ENCODE measurements at regions not wholly inside any gene's neighbourhood (a gene's known extent, or its start where the extent isn't known, plus 50 kb on each side); places are given as distances from the start of the nearest gene placed in this dataset.

DNA sequence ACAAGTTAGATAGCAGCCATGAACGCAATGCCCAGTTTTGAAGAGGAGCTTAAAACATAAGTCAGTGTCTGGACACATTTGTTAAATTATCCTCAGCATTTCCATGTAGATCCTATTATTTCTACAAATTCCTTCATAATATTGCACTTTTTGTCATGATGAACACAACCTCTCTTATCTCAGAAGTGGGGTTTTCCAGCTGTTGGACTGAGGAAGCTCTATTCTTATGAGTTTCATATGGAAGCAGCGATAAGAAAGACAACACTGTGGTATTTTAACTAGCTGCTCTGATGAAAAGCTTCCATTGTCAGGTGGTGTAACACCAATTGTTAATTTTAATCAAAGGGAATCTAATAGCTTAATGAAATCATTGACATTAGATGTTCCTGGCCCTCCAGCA, 308.7 kb downstream of the GBA3 start:
- no peaks in the 10 kb centered on the region for H3K27me3 ChIP-seq (ENCODE audit: control insufficient read depth in 4 of 4, insufficient read depth in 4 of 4, low read length in 3 of 4)
- no peaks in the 10 kb centered on the region for H3K36me3 ChIP-seq (ENCODE audit: control insufficient read depth in 4 of 4, insufficient read depth in 3 of 4, low read depth in 1 of 4, low read length in 3 of 4)
- H3K4me3 ChIP-seq (ENCODE audit: low read depth in 1 of 3, low read length in 3 of 3), result no peak overlapping the region
- WGBS, result 86% methylated on average over 2 of the region's 2 CpGs
- H3K9ac ChIP-seq (ENCODE audit: low read depth in 1 of 2, low read length in 2 of 2), result no peak overlapping the region
- TF ChIP-seq GABPA (IDR thresholded peaks at IDR 0.05 in 1 of 2, conservative IDR thresholded peaks at IDR 0.05 in 1 of 2), result no peak
- TF ChIP-seq, protein P1, sequence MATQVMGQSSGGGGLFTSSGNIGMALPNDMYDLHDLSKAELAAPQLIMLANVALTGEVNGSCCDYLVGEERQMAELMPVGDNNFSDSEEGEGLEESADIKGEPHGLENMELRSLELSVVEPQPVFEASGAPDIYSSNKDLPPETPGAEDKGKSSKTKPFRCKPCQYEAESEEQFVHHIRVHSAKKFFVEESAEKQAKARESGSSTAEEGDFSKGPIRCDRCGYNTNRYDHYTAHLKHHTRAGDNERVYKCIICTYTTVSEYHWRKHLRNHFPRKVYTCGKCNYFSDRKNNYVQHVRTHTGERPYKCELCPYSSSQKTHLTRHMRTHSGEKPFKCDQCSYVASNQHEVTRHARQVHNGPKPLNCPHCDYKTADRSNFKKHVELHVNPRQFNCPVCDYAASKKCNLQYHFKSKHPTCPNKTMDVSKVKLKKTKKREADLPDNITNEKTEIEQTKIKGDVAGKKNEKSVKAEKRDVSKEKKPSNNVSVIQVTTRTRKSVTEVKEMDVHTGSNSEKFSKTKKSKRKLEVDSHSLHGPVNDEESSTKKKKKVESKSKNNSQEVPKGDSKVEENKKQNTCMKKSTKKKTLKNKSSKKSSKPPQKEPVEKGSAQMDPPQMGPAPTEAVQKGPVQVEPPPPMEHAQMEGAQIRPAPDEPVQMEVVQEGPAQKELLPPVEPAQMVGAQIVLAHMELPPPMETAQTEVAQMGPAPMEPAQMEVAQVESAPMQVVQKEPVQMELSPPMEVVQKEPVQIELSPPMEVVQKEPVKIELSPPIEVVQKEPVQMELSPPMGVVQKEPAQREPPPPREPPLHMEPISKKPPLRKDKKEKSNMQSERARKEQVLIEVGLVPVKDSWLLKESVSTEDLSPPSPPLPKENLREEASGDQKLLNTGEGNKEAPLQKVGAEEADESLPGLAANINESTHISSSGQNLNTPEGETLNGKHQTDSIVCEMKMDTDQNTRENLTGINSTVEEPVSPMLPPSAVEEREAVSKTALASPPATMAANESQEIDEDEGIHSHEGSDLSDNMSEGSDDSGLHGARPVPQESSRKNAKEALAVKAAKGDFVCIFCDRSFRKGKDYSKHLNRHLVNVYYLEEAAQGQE (IDR thresholded peaks at IDR 0.05), result no peak
- TF ChIP-seq HNF4G (IDR thresholded peaks at IDR 0.05), result no peak
- no peak for TF ChIP-seq YY1 (IDR thresholded peaks at IDR 0.05)
- no peak for TF ChIP-seq TAF1 (conservative IDR thresholded peaks at IDR 0.05)
- no peak overlapping the region for H3K27ac ChIP-seq (ENCODE audit: low read depth in 1 of 2, low read length in 2 of 2)
- H3K9me3 ChIP-seq (ENCODE audit: control insufficient read depth in 4 of 4, low read length in 3 of 4), result no peaks in the 10 kb centered on the region
- H3K4me1 ChIP-seq (ENCODE audit: control insufficient read depth in 4 of 4, insufficient read depth in 4 of 4, low read length in 3 of 4), result no peaks in the 10 kb centered on the region
- DNase-seq (ENCODE audit: low spot score), result no peak

- Histone ChIP-seq H3K27me3 (ENCODE audit: control insufficient read depth in 4 of 4, insufficient read depth in 4 of 4, low read length in 3 of 4) (no peaks in the 10 kb centered on the region), H3K36me3 (ENCODE audit: control insufficient read depth in 4 of 4, insufficient read depth in 3 of 4, low read depth in 1 of 4, low read length in 3 of 4) (no peaks in the 10 kb centered on the region), H3K9ac (ENCODE audit: low read depth in 1 of 2, low read length in 2 of 2) (no peak overlapping the region), H3K4me3 (ENCODE audit: low read depth in 1 of 3, low read length in 3 of 3) (no peak overlapping the region), H3K27ac (ENCODE audit: low read depth in 1 of 2, low read length in 2 of 2) (no peak overlapping the region), H3K4me1 (ENCODE audit: control insufficient read depth in 4 of 4, insufficient read depth in 4 of 4, low read length in 3 of 4) (no peaks in the 10 kb centered on the region), H3K9me3 (ENCODE audit: control insufficient read depth in 4 of 4, low read length in 3 of 4) (no peaks in the 10 kb centered on the region)
- TF ChIP-seq HNF4A (conservative IDR thresholded peaks at IDR 0.05), result no peak
- TF ChIP-seq JUND (IDR thresholded peaks at IDR 0.05), result no peak
- TF ChIP-seq YY1 (IDR thresholded peaks at IDR 0.05), result no peak
- no peak for TF ChIP-seq MAX (IDR thresholded peaks at IDR 0.05)
- no peak for TF ChIP-seq RXRA (IDR thresholded peaks at IDR 0.05)
- TF ChIP-seq, protein P2, sequence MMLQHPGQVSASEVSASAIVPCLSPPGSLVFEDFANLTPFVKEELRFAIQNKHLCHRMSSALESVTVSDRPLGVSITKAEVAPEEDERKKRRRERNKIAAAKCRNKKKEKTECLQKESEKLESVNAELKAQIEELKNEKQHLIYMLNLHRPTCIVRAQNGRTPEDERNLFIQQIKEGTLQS (IDR thresholded peaks at IDR 0.05), result no peak
- no peak for DNase-seq (ENCODE audit: low spot score)
- 97% methylated on average over 2 of the region's 2 CpGs for WGBS
These were observed 306.7 kb downstream of the GBA3 start for GRCh38 chr4:22999419-22999818.

DNA sequence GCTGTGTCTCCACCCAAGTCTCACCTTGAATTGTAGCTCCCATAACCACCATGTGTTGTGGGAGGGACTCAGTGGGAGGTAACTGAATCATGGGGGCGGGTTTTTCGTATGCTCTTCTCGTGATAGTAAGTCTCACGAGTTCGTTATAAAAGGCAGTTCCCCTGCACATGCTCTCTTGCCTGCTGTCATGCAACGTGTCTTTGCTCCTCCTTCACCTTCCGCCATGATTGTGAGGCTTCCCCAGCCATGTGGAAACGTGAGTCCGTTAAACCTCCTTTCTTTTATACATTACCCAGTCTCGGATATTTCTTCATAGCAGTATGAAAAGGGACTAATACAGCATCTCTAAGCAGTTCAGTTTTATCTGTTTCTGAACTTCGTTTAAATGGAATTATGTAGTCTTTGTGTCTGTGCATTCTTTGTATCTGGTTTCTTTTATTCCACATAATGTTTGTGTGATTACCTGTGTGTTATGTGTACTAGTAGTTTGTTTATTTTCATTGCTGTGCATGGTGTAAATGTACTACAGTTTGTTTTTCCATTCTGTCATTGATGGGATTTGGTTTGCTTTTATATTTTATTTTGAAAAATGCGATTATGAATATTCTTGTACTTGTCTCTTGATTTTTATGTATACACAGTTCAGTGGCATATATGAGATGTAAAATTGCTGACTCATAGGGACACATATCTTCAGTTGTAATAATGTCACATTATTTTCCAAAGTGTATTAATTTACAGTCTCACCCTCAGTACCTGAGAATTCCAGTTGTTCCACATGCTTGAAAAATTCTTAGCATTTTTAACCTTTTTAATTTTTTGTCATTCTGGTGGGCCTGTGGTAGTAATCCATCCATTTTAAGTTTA, 304.9 kb downstream of the GBA3 start:
- DNase-seq (ENCODE audit: low spot score), result no peak
- no peaks in the 10 kb centered on the region for H3K4me1 ChIP-seq (ENCODE audit: control insufficient read depth in 4 of 4, insufficient read depth in 4 of 4, low read length in 3 of 4)
- no peak overlapping the region for H3K9ac ChIP-seq (ENCODE audit: low read depth in 1 of 2, low read length in 2 of 2)
- 92% methylated on average over 12 of the region's 12 CpGs for WGBS
- no peak overlapping the region for H3K4me3 ChIP-seq (ENCODE audit: low read depth in 1 of 3, low read length in 3 of 3)
- no peak overlapping the region for H3K27ac ChIP-seq (ENCODE audit: low read depth in 1 of 2, low read length in 2 of 2)
- no peaks in the 10 kb centered on the region for H3K27me3 ChIP-seq (ENCODE audit: control insufficient read depth in 4 of 4, insufficient read depth in 4 of 4, low read length in 3 of 4)
- H3K36me3 ChIP-seq (ENCODE audit: control insufficient read depth in 4 of 4, insufficient read depth in 3 of 4, low read depth in 1 of 4, low read length in 3 of 4), result no peaks in the 10 kb centered on the region
- no peaks in the 10 kb centered on the region for H3K9me3 ChIP-seq (ENCODE audit: control insufficient read depth in 4 of 4, low read length in 3 of 4)
- TF ChIP-seq RXRA (IDR thresholded peaks at IDR 0.05), result no peak
- no peak for TF ChIP-seq EGR1 (IDR thresholded peaks at IDR 0.05; ENCODE audit: low read depth in 2 of 2)
- TF ChIP-seq CTCF (IDR thresholded peaks at IDR 0.05; ENCODE audit: low read depth, low read length, missing input control), result no peak
- TF ChIP-seq, protein P2 (IDR thresholded peaks at IDR 0.05), result no peak
- TF ChIP-seq FOXA2 (IDR thresholded peaks at IDR 0.05), result no peak
- TF ChIP-seq ZBTB33 (IDR thresholded peaks at IDR 0.05), result no peak
- TF ChIP-seq SP1 (IDR thresholded peaks at IDR 0.05), result no peak
- no peak for TF ChIP-seq NR2F2 (IDR thresholded peaks at IDR 0.05)
